T-cell (primary cell): ENCODE measurements at regions not wholly inside any gene's neighbourhood (a gene's known extent, or its start where the extent isn't known, plus 50 kb on each side); places are given as distances from the start of the nearest gene placed in this dataset.

ENCODE experiments used
- ATAC-seq, 4 experiments: fragments of 200-7000 bp in 3 of 4; fragments of 150-1000 bp in 1 of 4; cut with Tn5 transposase; replicated peaks in 1 of 4; 1 replicate in 3 of 4; 2 replicates in 1 of 4; pipeline ENCODE4 v1.10.0; 2021; ENCODE audit warnings: moderate library complexity in 3 of 4, mild to moderate bottlenecking in 2 of 4, moderate number of reproducible peaks in 1 of 4
- CTCF ChIA-PET, 2 donors: fragments of 300-600 bp; sonication (Branson Sonifier 250); formaldehyde crosslinking; loops; one replicate each; lab custom pipeline; 2022; ENCODE audit warnings: antibody characterized with exemption in 2 of 2; lab: Charles Lee
- POLR2A ChIA-PET, 2 donors: fragments of 300-600 bp; sonication (Branson Sonifier 250); formaldehyde crosslinking; loops; one replicate each; lab custom pipeline; 2022; ENCODE audit warnings: antibody characterized with exemption in 2 of 2; lab: Charles Lee
- DNase-seq, 35 experiments: peaks; one replicate each; pipeline versions ENCODE4 v3.0.0 to v3.0.0-alpha.2; 2013 to 2023
- H3K27ac ChIP-seq: one replicate; pipeline ENCODE4 v1.5.1; 2013; ENCODE audit warnings: low read length
- H3K27me3 ChIP-seq, 2 experiments: replicated peaks in 1 of 2; 1 replicate in 1 of 2; 2 replicates in 1 of 2; pipeline versions ENCODE4 v1.6.1 to v1.7.0; 2013; ENCODE audit warnings: low read length in 1 of 2, mixed read lengths in 1 of 2; ENCODE audit not compliant: control insufficient read depth in 2 of 2, insufficient read depth in 2 of 2; ENCODE audit errors: extremely low read depth in 1 of 2
- H3K36me3 ChIP-seq, 2 donors: 1 replicate in 1 of 2; 2 replicates in 1 of 2; pipeline versions ENCODE4 v1.6.1 to v1.7.0; 2013; ENCODE audit warnings: low read length in 1 of 2; ENCODE audit not compliant: control insufficient read depth in 2 of 2, insufficient read depth in 1 of 2; ENCODE audit errors: extremely low read depth in 1 of 2
- H3K4me1 ChIP-seq, 2 experiments: 1 replicate in 1 of 2; 2 replicates in 1 of 2; pipeline versions ENCODE4 v1.6.1 to v1.7.0; 2013; ENCODE audit warnings: low read length in 2 of 2, mixed read lengths in 1 of 2; ENCODE audit not compliant: insufficient read depth in 2 of 2, control insufficient read depth in 1 of 2; ENCODE audit errors: extremely low read depth in 1 of 2
- H3K4me3 ChIP-seq, 2 donors: 1 replicate in 1 of 2; 2 replicates in 1 of 2; pipeline versions ENCODE4 v1.5.1 to v1.7.0; 2013; ENCODE audit warnings: mild to moderate bottlenecking in 2 of 2, low read length in 1 of 2, moderate library complexity in 1 of 2; ENCODE audit not compliant: control insufficient read depth in 1 of 2; ENCODE audit errors: extremely low read depth in 1 of 2
- H3K9me3 ChIP-seq: 2 replicates; pipeline ENCODE4 v1.7.0; 2013
- H3K27ac Mint-ChIP-seq, 2 donors: one replicate each; pipeline ENCODE4 v1.8.0; 2020 to 2021; ENCODE audit warnings: mild to moderate bottlenecking in 2 of 2, mixed read lengths in 2 of 2
- H3K27me3 Mint-ChIP-seq, 2 donors: one replicate each; pipeline ENCODE4 v1.8.0; 2021 to 2022; ENCODE audit warnings: mixed read lengths in 2 of 2
- H3K36me3 Mint-ChIP-seq: one replicate; pipeline ENCODE4 v1.8.0; 2021; ENCODE audit warnings: mixed read lengths
- H3K4me1 Mint-ChIP-seq, 3 donors: one replicate each; pipeline ENCODE4 v1.8.0; 2020 to 2022; ENCODE audit warnings: mixed read lengths in 3 of 3, mild to moderate bottlenecking in 1 of 3
- H3K4me3 Mint-ChIP-seq, 3 donors: one replicate each; pipeline ENCODE4 v1.8.0; 2020 to 2022; ENCODE audit warnings: mild to moderate bottlenecking in 3 of 3, mixed read lengths in 3 of 3, moderate library complexity in 3 of 3
- H3K9me3 Mint-ChIP-seq, 3 donors: one replicate each; pipeline ENCODE4 v1.8.0; 2020 to 2022; ENCODE audit warnings: mixed read lengths in 3 of 3
- WGBS: methylation state at CpG from one replicate; pipeline ENCODE4 v1.1.5; 2013; ENCODE audit warnings: missing lambda C conversion rate; ENCODE audit not compliant: insufficient coverage; 5-methylcytosine and 5-hydroxymethylcytosine counted together

- Mint-ChIP-seq H3K27me3 (peaks cover 0 to 11% of the 10 kb centered on the region in 2 donors), H3K4me3 (peak overlapping the region; percentile 6 to 47 (median 37)), H3K27ac (no peak overlapping the region), H3K36me3 (no peaks in the 10 kb centered on the region), H3K4me1 (no peaks in the 10 kb centered on the region), H3K9me3 (no peaks in the 10 kb centered on the region)
- 43% methylated on average over 1 of the region's 10 CpGs for WGBS
- peaks cover 0 to 13% of the 10 kb centered on the region in 2 experiments for H3K27me3 ChIP-seq
- peaks cover 0 to 9% of the 10 kb centered on the region in 2 experiments for H3K4me1 ChIP-seq
- DNase-seq (no peak), ATAC-seq (peak in 1 of 4 experiments; percentile 23)
- ChIA-PET POLR2A (no interaction called here), CTCF (no interaction called here)
- H3K9me3 ChIP-seq: no peaks in the 10 kb centered on the region
- H3K27ac ChIP-seq: no peak overlapping the region
- no peaks in the 10 kb centered on the region for H3K36me3 ChIP-seq
- peak overlapping the region; percentile 36 to 44 for H3K4me3 ChIP-seq
Observed at GRCh38 chrX:69285401-69285877, 120.2 kb upstream of the PJA1 start.

GRCh38 chrX:69284491-69284890, 119.2 kb upstream of the PJA1 start:
- 80% methylated on average over 1 of the region's 8 CpGs for WGBS
- H3K4me1 Mint-ChIP-seq: no peaks in the 10 kb centered on the region
- no peaks in the 10 kb centered on the region for H3K9me3 Mint-ChIP-seq
- CTCF ChIA-PET: interaction anchor here (0.6 to 0.7 kb wide), 3 partner anchors 457 to 1719 kb away, joined by 3 read pairs; no protein-coding TSS in a partner anchor
- H3K4me3 Mint-ChIP-seq: no peak overlapping the region
- DNase-seq: no peak
- POLR2A ChIA-PET: no interaction called here
- Histone ChIP-seq H3K27me3 (peaks cover 0 to 13% of the 10 kb centered on the region in 2 experiments), H3K27ac (no peak overlapping the region), H3K4me1 (peaks cover 0 to 9% of the 10 kb centered on the region in 2 experiments), H3K4me3 (no peak overlapping the region), H3K36me3 (no peaks in the 10 kb centered on the region), H3K9me3 (no peaks in the 10 kb centered on the region)
- H3K36me3 Mint-ChIP-seq: no peaks in the 10 kb centered on the region
- peaks cover 3 to 14% of the 10 kb centered on the region in 2 donors for H3K27me3 Mint-ChIP-seq
- H3K27ac Mint-ChIP-seq: no peak overlapping the region
- ATAC-seq: no peak

- WGBS: 80% methylated on average over 2 of the region's 10 CpGs
- Mint-ChIP-seq H3K36me3 (no peaks in the 10 kb centered on the region), H3K4me1 (no peaks in the 10 kb centered on the region), H3K27ac (no peak overlapping the region), H3K4me3 (no peak overlapping the region), H3K9me3 (no peaks in the 10 kb centered on the region), H3K27me3 (peaks cover 3 to 18% of the 10 kb centered on the region in 2 donors)
- POLR2A ChIA-PET: no interaction called here
- DNase-seq (no peak), ATAC-seq (no peak)
- Histone ChIP-seq H3K27ac (no peak overlapping the region), H3K9me3 (no peaks in the 10 kb centered on the region), H3K27me3 (peaks cover 0 to 12% of the 10 kb centered on the region in 2 experiments), H3K4me3 (no peak overlapping the region), H3K36me3 (no peaks in the 10 kb centered on the region), H3K4me1 (peaks cover 0 to 9% of the 10 kb centered on the region in 2 experiments)
- CTCF ChIA-PET: interaction anchor here (0.6 to 0.7 kb wide), 2 partner anchors 10 to 455 kb away, joined by 3 read pairs; no protein-coding TSS in a partner anchor
Observed at GRCh38 chrX:69282893-69283690, 117.8 kb upstream of the PJA1 start.

- no peak overlapping the region for H3K4me3 ChIP-seq
- no peaks in the 10 kb centered on the region for H3K9me3 ChIP-seq
- no peaks in the 10 kb centered on the region for H3K36me3 Mint-ChIP-seq
- no peak overlapping the region for H3K27ac Mint-ChIP-seq
- no CpG with 5 or more reads among the region's 4 CpGs for WGBS
- H3K9me3 Mint-ChIP-seq: no peaks in the 10 kb centered on the region
- no peaks in the 10 kb centered on the region for H3K4me1 Mint-ChIP-seq
- POLR2A ChIA-PET: no interaction called here
- H3K4me1 ChIP-seq: peaks cover 0 to 4% of the 10 kb centered on the region in 2 experiments
- no peak for DNase-seq
- no peak overlapping the region for H3K4me3 Mint-ChIP-seq
- peaks cover 0 to 8% of the 10 kb centered on the region in 2 experiments for H3K27me3 ChIP-seq
- H3K27me3 Mint-ChIP-seq: peaks cover 3 to 24% of the 10 kb centered on the region in 2 donors
- no peak overlapping the region for H3K27ac ChIP-seq
- no peaks in the 10 kb centered on the region for H3K36me3 ChIP-seq
- no peak for ATAC-seq
- CTCF ChIA-PET: no interaction called here
Observed at GRCh38 chrX:69280933-69281332, 115.7 kb upstream of the PJA1 start.

- Histone ChIP-seq H3K27me3 (peaks cover 0 to 4% of the 10 kb centered on the region in 2 experiments), H3K36me3 (no peaks in the 10 kb centered on the region), H3K4me3 (no peak overlapping the region), H3K27ac (no peak overlapping the region), H3K9me3 (no peaks in the 10 kb centered on the region), H3K4me1 (no peaks in the 10 kb centered on the region)
- no peaks in the 10 kb centered on the region for H3K4me1 Mint-ChIP-seq
- POLR2A ChIA-PET: no interaction called here
- no peak overlapping the region for H3K4me3 Mint-ChIP-seq
- CTCF ChIA-PET: no interaction called here
- no peak overlapping the region for H3K27ac Mint-ChIP-seq
- ATAC-seq (no peak), DNase-seq (no peak)
- no peaks in the 10 kb centered on the region for H3K36me3 Mint-ChIP-seq
- no CpG with 5 or more reads among the region's 3 CpGs for WGBS
- H3K27me3 Mint-ChIP-seq: peaks cover 5 to 24% of the 10 kb centered on the region in 2 donors
- H3K9me3 Mint-ChIP-seq: no peaks in the 10 kb centered on the region
Observed at GRCh38 chrX:69279234-69279633, 114.0 kb upstream of the PJA1 start.

- Histone ChIP-seq H3K27me3 (peaks cover 0 to 4% of the 10 kb centered on the region in 2 experiments), H3K4me1 (no peaks in the 10 kb centered on the region), H3K9me3 (no peaks in the 10 kb centered on the region), H3K27ac (no peak overlapping the region), H3K4me3 (no peak overlapping the region), H3K36me3 (no peaks in the 10 kb centered on the region)
- ATAC-seq: no peak
- H3K27me3 Mint-ChIP-seq: peaks cover 5 to 33% of the 10 kb centered on the region in 2 donors
- CTCF ChIA-PET: no interaction called here
- no peaks in the 10 kb centered on the region for H3K36me3 Mint-ChIP-seq
- WGBS: no CpG with 5 or more reads among the region's 16 CpGs
- H3K27ac Mint-ChIP-seq: no peak overlapping the region
- no peak for DNase-seq
- H3K9me3 Mint-ChIP-seq: no peaks in the 10 kb centered on the region
- H3K4me1 Mint-ChIP-seq: no peaks in the 10 kb centered on the region
- no peak overlapping the region for H3K4me3 Mint-ChIP-seq
- POLR2A ChIA-PET: no interaction called here
Observed at GRCh38 chrX:69278031-69278687, 112.9 kb upstream of the PJA1 start.
